Neural progenitor cell (in vitro differentiated cells): ENCODE measurements at regions not wholly inside any gene's neighbourhood (a gene's known extent, or its start where the extent isn't known, plus 50 kb on each side); places are given as distances from the start of the nearest gene placed in this dataset.
A peak's percentile ranks its signal among the peaks of the same experiment; 100 is the strongest.

Experiments
- DNase-seq: peaks from one replicate; pipeline ENCODE4 v3.0.0-alpha.2; 2016; ENCODE audit warnings: low spot score
- H2AFZ ChIP-seq: fragments of 200-600 bp; sonication (generic); replicated peaks from 2 replicates; pipeline ENCODE4 v1.6.1; 2016; ENCODE audit warnings: antibody characterized with exemption
- H3F3A ChIP-seq: fragments of 200-600 bp; sonication (generic); 2 replicates; pipeline ENCODE4 v1.6.1; 2016; ENCODE audit warnings: antibody characterized with exemption, low read depth
- H3K27ac ChIP-seq: fragments of 200-600 bp; sonication (generic); 2 replicates; pipeline ENCODE4 v1.5.1; 2016; ENCODE audit warnings: mild to moderate bottlenecking
- H3K27me3 ChIP-seq: fragments of 200-600 bp; sonication (generic); 2 replicates; pipeline ENCODE4 v1.6.1; 2016; ENCODE audit warnings: mild to moderate bottlenecking, moderate library complexity
- H3K36me3 ChIP-seq: fragments of 200-600 bp; sonication (generic); 2 replicates; pipeline ENCODE4 v1.5.1; 2016
- H3K4me1 ChIP-seq: fragments of 200-600 bp; sonication (generic); 2 replicates; pipeline ENCODE4 v1.6.1; 2016; ENCODE audit warnings: mixed run types
- H3K4me2 ChIP-seq: fragments of 200-600 bp; sonication (generic); 2 replicates; pipeline ENCODE4 v1.6.1; 2016
- H3K4me3 ChIP-seq: fragments of 200-600 bp; sonication (generic); 2 replicates; pipeline ENCODE4 v1.5.1; 2016
- H3K79me2 ChIP-seq: fragments of 200-600 bp; sonication (generic); 2 replicates; pipeline ENCODE4 v1.6.1; 2016; ENCODE audit warnings: low read depth
- H3K9ac ChIP-seq: fragments of 200-600 bp; sonication (generic); 2 replicates; pipeline ENCODE4 v1.6.1; 2016
- H3K9me3 ChIP-seq: fragments of 200-600 bp; sonication (generic); 2 replicates; pipeline ENCODE4 v1.5.1; 2016; ENCODE audit warnings: low read depth
- H4K20me1 ChIP-seq: fragments of 200-600 bp; sonication (generic); 2 replicates; pipeline ENCODE4 v1.6.1; 2016; ENCODE audit warnings: low read depth
- H3K27ac Mint-ChIP-seq: 3 replicates; pipeline ENCODE4 v1.8.0; 2021; ENCODE audit warnings: mixed read lengths
- H3K27me3 Mint-ChIP-seq: 2 replicates; pipeline ENCODE4 v1.8.0; 2022; ENCODE audit warnings: low read depth, mild to moderate bottlenecking, inconsistent platforms, moderate library complexity, mixed read lengths; ENCODE audit not compliant: insufficient read depth
- H3K36me3 Mint-ChIP-seq: 3 replicates; pipeline ENCODE4 v1.8.0; 2021; ENCODE audit warnings: mixed read lengths
- H3K4me1 Mint-ChIP-seq: 3 replicates; pipeline ENCODE4 v1.8.0; 2021; ENCODE audit warnings: mixed read lengths
- H3K4me3 Mint-ChIP-seq: 3 replicates; pipeline ENCODE4 v1.8.0; 2021; ENCODE audit warnings: mild to moderate bottlenecking, moderate library complexity, mixed read lengths
- H3K9me3 Mint-ChIP-seq: 3 replicates; pipeline ENCODE4 v1.8.0; 2020; ENCODE audit warnings: mixed read lengths
- EZH2 ChIP-seq: fragments of 200-600 bp; sonication (generic); IDR thresholded peaks from 2 replicates; pipeline ENCODE4 v1.6.1; 2017; ENCODE audit warnings: antibody characterized with exemption, mild to moderate bottlenecking, moderate library complexity
- EZH2phosphoT487 ChIP-seq: fragments of 200-600 bp; sonication (generic); IDR thresholded peaks from 2 replicates; pipeline ENCODE4 v1.6.1; 2017; ENCODE audit warnings: antibody characterized with exemption
- TF ChIP-seq, protein P1 (sequence below): fragments of 200-600 bp; sonication (generic); IDR thresholded peaks from 2 replicates; pipeline ENCODE4 v1.5.1; 2017; ENCODE audit warnings: antibody characterized with exemption, mild to moderate bottlenecking

- Mint-ChIP-seq H3K27me3 (no peaks in the 10 kb centered on the region), H3K27ac (peak overlapping the region; percentile 53), H3K4me3 (no peak overlapping the region), H3K4me1 (peaks cover 5% of the 10 kb centered on the region), H3K36me3 (no peaks in the 10 kb centered on the region), H3K9me3 (peaks cover 3% of the 10 kb centered on the region)
- peak; percentile 24 for DNase-seq
- no peak for TF ChIP-seq EZH2
- TF ChIP-seq, protein P1, sequence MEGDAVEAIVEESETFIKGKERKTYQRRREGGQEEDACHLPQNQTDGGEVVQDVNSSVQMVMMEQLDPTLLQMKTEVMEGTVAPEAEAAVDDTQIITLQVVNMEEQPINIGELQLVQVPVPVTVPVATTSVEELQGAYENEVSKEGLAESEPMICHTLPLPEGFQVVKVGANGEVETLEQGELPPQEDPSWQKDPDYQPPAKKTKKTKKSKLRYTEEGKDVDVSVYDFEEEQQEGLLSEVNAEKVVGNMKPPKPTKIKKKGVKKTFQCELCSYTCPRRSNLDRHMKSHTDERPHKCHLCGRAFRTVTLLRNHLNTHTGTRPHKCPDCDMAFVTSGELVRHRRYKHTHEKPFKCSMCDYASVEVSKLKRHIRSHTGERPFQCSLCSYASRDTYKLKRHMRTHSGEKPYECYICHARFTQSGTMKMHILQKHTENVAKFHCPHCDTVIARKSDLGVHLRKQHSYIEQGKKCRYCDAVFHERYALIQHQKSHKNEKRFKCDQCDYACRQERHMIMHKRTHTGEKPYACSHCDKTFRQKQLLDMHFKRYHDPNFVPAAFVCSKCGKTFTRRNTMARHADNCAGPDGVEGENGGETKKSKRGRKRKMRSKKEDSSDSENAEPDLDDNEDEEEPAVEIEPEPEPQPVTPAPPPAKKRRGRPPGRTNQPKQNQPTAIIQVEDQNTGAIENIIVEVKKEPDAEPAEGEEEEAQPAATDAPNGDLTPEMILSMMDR: peak; percentile 16
- Histone ChIP-seq H3K4me3 (no peak overlapping the region), H3K4me1 (peaks cover 4% of the 10 kb centered on the region), H3K9ac (no peak overlapping the region), H2AFZ (peak overlapping the region; percentile 80), H3K27ac (no peak overlapping the region), H3K79me2 (no peaks in the 10 kb centered on the region), H3K9me3 (no peaks in the 10 kb centered on the region), H4K20me1 (no peaks in the 10 kb centered on the region), H3K27me3 (no peaks in the 10 kb centered on the region), H3K4me2 (no peak overlapping the region), H3F3A (no peaks in the 10 kb centered on the region), H3K36me3 (no peaks in the 10 kb centered on the region)
Observed at GRCh38 chr7:53426145-53426750, 390.8 kb downstream of the POM121L12 start.

GRCh38 chr7:53428045-53428444 lies 392.6 kb downstream of the POM121L12 start:
- H3K4me3 ChIP-seq: no peak overlapping the region
- no peaks in the 10 kb centered on the region for H3K27me3 ChIP-seq
- no peaks in the 10 kb centered on the region for H3F3A ChIP-seq
- H3K4me1 ChIP-seq: peaks cover 4% of the 10 kb centered on the region
- Mint-ChIP-seq H3K27me3 (no peaks in the 10 kb centered on the region), H3K4me3 (no peak overlapping the region), H3K27ac (no peak overlapping the region), H3K4me1 (peaks cover 5% of the 10 kb centered on the region), H3K36me3 (no peaks in the 10 kb centered on the region), H3K9me3 (peaks cover 3% of the 10 kb centered on the region)
- TF ChIP-seq EZH2: no peak
- TF ChIP-seq, protein P1: no peak
- no peak for TF ChIP-seq EZH2phosphoT487
- H3K79me2 ChIP-seq: no peaks in the 10 kb centered on the region
- no peak for DNase-seq
- H3K27ac ChIP-seq: no peak overlapping the region
- H3K9ac ChIP-seq: no peak overlapping the region
- no peaks in the 10 kb centered on the region for H3K36me3 ChIP-seq
- H3K9me3 ChIP-seq: no peaks in the 10 kb centered on the region
- H4K20me1 ChIP-seq: no peaks in the 10 kb centered on the region
- no peak overlapping the region for H2AFZ ChIP-seq
- no peak overlapping the region for H3K4me2 ChIP-seq

DNA sequence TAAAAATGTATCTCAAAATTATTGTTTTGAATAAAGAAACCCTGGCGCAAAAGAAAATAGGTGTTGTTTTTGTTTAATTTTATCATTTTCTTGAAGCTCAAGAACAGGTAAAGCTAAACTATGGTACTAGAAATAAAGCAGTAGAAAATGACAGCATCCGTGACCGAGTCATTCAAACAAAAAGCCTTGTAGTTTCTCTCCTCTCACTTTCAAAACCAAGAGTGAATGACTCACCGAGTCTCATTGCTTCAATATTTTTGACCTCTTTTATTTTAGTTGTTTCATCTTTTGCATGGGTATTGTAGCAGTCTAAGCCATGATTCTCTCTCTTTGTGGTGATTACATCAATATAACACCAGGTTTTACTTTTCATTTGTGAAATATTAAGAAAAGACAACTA lies 396.5 kb downstream of the POM121L12 start:
- Histone ChIP-seq H3F3A (no peaks in the 10 kb centered on the region), H3K36me3 (no peaks in the 10 kb centered on the region), H3K4me3 (no peak overlapping the region), H3K4me1 (no peaks in the 10 kb centered on the region), H3K9ac (no peak overlapping the region), H3K27me3 (no peaks in the 10 kb centered on the region), H4K20me1 (no peaks in the 10 kb centered on the region), H3K9me3 (no peaks in the 10 kb centered on the region), H3K79me2 (no peaks in the 10 kb centered on the region), H3K27ac (no peak overlapping the region), H3K4me2 (no peak overlapping the region), H2AFZ (no peak overlapping the region)
- DNase-seq: no peak
- no peaks in the 10 kb centered on the region for H3K4me1 Mint-ChIP-seq
- no peak overlapping the region for H3K27ac Mint-ChIP-seq
- H3K36me3 Mint-ChIP-seq: no peaks in the 10 kb centered on the region
- no peak overlapping the region for H3K4me3 Mint-ChIP-seq
- H3K9me3 Mint-ChIP-seq: peaks cover 3% of the 10 kb centered on the region
- TF ChIP-seq EZH2 (no peak), EZH2phosphoT487 (no peak)
- H3K27me3 Mint-ChIP-seq: no peaks in the 10 kb centered on the region

DNA sequence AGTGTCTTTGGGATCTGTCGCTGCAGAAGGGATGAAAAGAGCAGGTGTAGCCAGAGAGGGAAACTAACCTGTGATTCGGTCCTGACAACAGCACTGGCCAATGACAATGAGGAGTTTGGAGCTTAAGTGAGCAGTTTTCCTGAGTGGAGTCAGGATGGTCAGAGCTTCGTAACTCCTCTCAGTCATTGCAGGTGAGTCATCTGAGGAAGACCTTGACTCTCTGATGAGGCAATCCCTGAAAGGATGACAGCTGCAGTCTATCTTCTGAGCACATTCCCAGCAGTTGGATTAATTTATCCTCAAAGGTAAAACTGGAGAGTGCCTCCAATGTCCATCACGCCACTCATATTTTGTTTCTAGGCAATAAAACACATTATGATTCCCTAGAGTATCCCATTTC lies 401.9 kb downstream of the POM121L12 start:
- H3K9me3 ChIP-seq: no peaks in the 10 kb centered on the region
- H3K4me1 ChIP-seq: no peaks in the 10 kb centered on the region
- no peaks in the 10 kb centered on the region for H3K36me3 ChIP-seq
- Mint-ChIP-seq H3K4me3 (no peak overlapping the region), H3K9me3 (no peaks in the 10 kb centered on the region), H3K27ac (no peak overlapping the region), H3K4me1 (no peaks in the 10 kb centered on the region), H3K36me3 (no peaks in the 10 kb centered on the region), H3K27me3 (no peaks in the 10 kb centered on the region)
- no peak overlapping the region for H3K9ac ChIP-seq
- H3K79me2 ChIP-seq: no peaks in the 10 kb centered on the region
- no peak overlapping the region for H3K4me2 ChIP-seq
- TF ChIP-seq EZH2phosphoT487 (no peak), EZH2 (no peak)
- TF ChIP-seq, protein P1: no peak
- no peaks in the 10 kb centered on the region for H3F3A ChIP-seq
- H2AFZ ChIP-seq: no peak overlapping the region
- no peak for DNase-seq
- H3K27me3 ChIP-seq: no peaks in the 10 kb centered on the region
- H3K27ac ChIP-seq: no peak overlapping the region
- no peaks in the 10 kb centered on the region for H4K20me1 ChIP-seq
- no peak overlapping the region for H3K4me3 ChIP-seq
